ENCODE measurements at regions not wholly inside any gene's neighbourhood (a gene's known extent, or its start where the extent isn't known, plus 50 kb on each side); places are given as distances from the start of the nearest gene placed in this dataset.

DNA sequence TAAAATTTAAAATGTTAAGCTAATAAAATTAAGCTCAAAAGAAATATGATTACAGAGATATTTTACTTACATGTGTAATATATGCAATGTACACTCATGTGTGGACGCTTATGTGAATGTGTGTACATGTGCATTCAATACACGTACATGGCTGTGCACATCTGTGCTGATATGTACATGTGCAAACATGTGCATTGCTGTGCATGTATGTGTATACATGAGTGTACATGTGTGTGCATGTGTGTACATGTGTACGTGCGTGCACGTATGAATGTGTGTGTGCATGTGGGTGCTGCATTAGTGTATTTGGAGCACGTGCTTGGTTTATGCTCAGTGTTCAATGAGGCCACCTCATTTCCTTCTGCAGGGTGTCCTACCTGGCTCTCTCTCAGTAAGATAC, 88.2 kb upstream of the TMEM18 start:
- 96% methylated on average over 6 of the region's 6 CpGs for WGBS

DNA sequence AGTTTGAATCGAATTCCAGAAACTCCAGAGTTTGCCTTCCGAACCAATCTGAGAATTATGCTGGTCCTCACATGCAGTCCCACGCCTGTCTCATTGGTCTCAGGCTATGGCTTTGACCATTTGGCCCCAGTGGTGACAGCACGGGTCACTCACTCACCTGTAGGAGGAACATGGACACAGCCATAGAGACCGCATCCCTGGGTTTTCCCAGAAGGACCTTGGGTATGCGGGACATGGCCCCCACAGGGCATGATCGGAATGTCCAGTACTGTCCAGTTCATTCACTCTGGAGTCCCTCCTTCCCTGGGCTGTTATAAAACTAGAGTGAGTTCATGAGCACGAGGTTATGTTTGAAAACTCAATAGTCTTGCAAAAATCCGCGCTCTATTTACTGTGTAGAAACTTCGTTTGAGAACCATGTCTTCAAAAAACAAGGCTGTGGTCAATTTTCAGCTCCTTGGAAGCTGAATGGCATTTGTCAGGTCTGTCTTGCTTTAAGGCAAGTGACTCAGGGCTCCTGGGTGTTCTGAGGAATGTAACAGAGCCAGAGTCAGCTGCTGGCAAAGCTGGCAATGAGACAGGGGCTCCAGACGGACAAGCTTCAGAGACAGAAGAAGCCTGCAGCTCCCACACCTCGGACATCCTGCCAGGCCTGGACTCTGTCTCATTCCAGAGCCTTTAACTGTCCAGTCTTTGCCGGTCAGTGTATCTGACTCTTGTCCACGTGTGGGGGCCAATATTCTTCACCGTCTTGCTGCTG, 86.7 kb upstream of the TMEM18 start:
- intact Hi-C loops (cut with DNase I) = no loop called here
- no peaks in the 10 kb centered on the region for H3K27me3 ChIP-seq (replicated peaks; ENCODE audit: insufficient read depth)
- no peaks in the 10 kb centered on the region for H3K9me3 ChIP-seq
- DNase-seq (ENCODE audit: low spot score) = no peak
- H3K36me3 ChIP-seq = no peaks in the 10 kb centered on the region
- WGBS = 81% methylated on average over 16 of the region's 16 CpGs
- H3K4me1 ChIP-seq (replicated peaks) = no peaks in the 10 kb centered on the region
- no peak overlapping the region for H3K27ac ChIP-seq
- no peak overlapping the region for H3K4me3 ChIP-seq
- no peak for TF ChIP-seq POLR2A (IDR thresholded peaks at IDR 0.05)
- TF ChIP-seq, protein P1, sequence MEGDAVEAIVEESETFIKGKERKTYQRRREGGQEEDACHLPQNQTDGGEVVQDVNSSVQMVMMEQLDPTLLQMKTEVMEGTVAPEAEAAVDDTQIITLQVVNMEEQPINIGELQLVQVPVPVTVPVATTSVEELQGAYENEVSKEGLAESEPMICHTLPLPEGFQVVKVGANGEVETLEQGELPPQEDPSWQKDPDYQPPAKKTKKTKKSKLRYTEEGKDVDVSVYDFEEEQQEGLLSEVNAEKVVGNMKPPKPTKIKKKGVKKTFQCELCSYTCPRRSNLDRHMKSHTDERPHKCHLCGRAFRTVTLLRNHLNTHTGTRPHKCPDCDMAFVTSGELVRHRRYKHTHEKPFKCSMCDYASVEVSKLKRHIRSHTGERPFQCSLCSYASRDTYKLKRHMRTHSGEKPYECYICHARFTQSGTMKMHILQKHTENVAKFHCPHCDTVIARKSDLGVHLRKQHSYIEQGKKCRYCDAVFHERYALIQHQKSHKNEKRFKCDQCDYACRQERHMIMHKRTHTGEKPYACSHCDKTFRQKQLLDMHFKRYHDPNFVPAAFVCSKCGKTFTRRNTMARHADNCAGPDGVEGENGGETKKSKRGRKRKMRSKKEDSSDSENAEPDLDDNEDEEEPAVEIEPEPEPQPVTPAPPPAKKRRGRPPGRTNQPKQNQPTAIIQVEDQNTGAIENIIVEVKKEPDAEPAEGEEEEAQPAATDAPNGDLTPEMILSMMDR (IDR thresholded peaks at IDR 0.05) = no peak
- no peak for TF ChIP-seq POLR2AphosphoS5 (IDR thresholded peaks at IDR 0.05)

More for the DNA sequence above, 88.2 kb upstream of the TMEM18 start:
- no peak for DNase-seq (ENCODE audit: low spot score)
- H3K9me3 ChIP-seq = no peaks in the 10 kb centered on the region
- H3K4me1 ChIP-seq (replicated peaks) = no peaks in the 10 kb centered on the region
- H3K36me3 ChIP-seq = no peaks in the 10 kb centered on the region
- no peak overlapping the region for H3K4me3 ChIP-seq
- no peaks in the 10 kb centered on the region for H3K27me3 ChIP-seq (replicated peaks; ENCODE audit: insufficient read depth)
- H3K27ac ChIP-seq = no peak overlapping the region
- intact Hi-C loops (cut with DNase I) = no loop called here
- no peak for TF ChIP-seq POLR2A (IDR thresholded peaks at IDR 0.05)
- TF ChIP-seq POLR2AphosphoS5 (IDR thresholded peaks at IDR 0.05) = no peak
- TF ChIP-seq, protein P1 (IDR thresholded peaks at IDR 0.05) = no peak

DNA sequence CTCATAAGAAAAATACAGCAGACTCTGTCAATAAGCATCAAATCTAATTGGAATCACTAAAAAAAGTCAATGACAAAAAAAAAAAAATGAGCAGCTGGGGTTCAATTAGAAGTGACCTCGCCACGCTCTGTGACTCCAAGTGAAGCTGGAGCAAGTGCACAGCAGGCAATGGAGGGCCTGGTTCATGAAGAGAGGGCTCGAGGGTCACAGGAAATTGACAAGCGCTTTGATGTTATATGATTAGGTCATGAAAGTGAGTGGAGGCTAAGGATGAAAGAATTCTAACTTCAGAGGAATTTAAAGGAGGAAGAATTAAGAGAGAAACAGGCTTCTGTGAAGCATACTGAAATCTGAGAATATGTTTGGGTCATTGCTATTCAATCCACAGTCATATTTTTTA, 85.4 kb upstream of the TMEM18 start:
- TF ChIP-seq, protein P1 (IDR thresholded peaks at IDR 0.05) = no peak
- TF ChIP-seq POLR2AphosphoS5 (IDR thresholded peaks at IDR 0.05) (no peak), POLR2A (IDR thresholded peaks at IDR 0.05) (no peak)
- intact Hi-C loops (cut with DNase I) = no loop called here
- no peaks in the 10 kb centered on the region for H3K27me3 ChIP-seq (replicated peaks; ENCODE audit: insufficient read depth)
- H3K4me1 ChIP-seq (replicated peaks) = no peaks in the 10 kb centered on the region
- 77% methylated on average over 4 of the region's 4 CpGs for WGBS
- H3K36me3 ChIP-seq = no peaks in the 10 kb centered on the region
- H3K9me3 ChIP-seq = no peaks in the 10 kb centered on the region
- H3K4me3 ChIP-seq = no peak overlapping the region
- DNase-seq (ENCODE audit: low spot score) = no peak
- H3K27ac ChIP-seq = no peak overlapping the region

DNA sequence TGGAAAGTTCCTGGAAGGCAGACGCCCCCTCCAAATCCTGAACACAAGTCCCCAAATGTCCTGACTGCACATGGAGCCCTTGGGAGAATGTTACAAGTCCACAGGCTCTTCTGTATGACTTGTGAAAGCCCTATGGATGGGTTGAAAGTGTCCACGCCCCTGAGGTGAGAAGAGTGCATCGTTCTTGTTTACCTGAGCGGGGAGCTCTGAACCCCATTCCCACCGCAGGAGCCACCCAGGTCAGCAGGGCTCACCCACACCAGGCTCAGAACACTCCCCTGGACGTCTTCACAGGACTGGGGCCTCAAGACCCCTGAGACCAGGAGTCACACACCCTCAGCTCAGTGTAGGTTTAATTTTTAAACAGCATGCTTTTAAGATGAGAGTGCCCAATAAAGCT, 84.2 kb upstream of the TMEM18 start:
- intact Hi-C loops (cut with DNase I) = no loop called here
- Histone ChIP-seq H3K27me3 (replicated peaks; ENCODE audit: insufficient read depth) (no peaks in the 10 kb centered on the region), H3K4me1 (replicated peaks) (no peaks in the 10 kb centered on the region), H3K27ac (no peak overlapping the region), H3K9me3 (no peaks in the 10 kb centered on the region), H3K36me3 (no peaks in the 10 kb centered on the region), H3K4me3 (no peak overlapping the region)
- DNase-seq (ENCODE audit: low spot score) = no peak
- TF ChIP-seq POLR2AphosphoS5 (IDR thresholded peaks at IDR 0.05) = no peak
- TF ChIP-seq POLR2A (IDR thresholded peaks at IDR 0.05) = no peak
- TF ChIP-seq, protein P1 (IDR thresholded peaks at IDR 0.05) = no peak
- 73% methylated on average over 6 of the region's 6 CpGs for WGBS

DNA sequence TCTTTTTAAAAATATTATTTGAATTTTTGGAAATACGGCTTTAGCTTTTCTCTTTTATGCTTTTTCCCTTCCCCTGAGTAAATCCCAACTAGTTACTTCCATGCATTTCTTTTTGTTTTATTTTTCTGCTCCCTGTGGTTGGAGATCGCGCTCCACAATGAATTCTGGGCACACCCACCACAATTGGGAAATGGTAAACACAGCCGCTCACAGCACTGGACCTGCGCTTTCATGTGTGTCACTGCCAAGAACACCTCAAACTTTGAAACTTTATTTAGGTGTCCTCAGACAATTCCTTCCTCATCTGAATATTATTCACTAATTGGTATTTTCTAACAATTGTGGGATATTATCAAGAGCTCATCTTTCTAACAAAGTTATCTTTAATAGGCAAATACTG, 82.8 kb upstream of the TMEM18 start:
- H3K36me3 ChIP-seq = no peaks in the 10 kb centered on the region
- intact Hi-C loops (cut with DNase I) = no loop called here
- H3K4me1 ChIP-seq (replicated peaks) = no peaks in the 10 kb centered on the region
- H3K27me3 ChIP-seq (replicated peaks; ENCODE audit: insufficient read depth) = no peaks in the 10 kb centered on the region
- H3K9me3 ChIP-seq = no peaks in the 10 kb centered on the region
- WGBS = 49% methylated on average over 5 of the region's 5 CpGs
- no peak overlapping the region for H3K4me3 ChIP-seq
- TF ChIP-seq POLR2AphosphoS5 (IDR thresholded peaks at IDR 0.05) (no peak), POLR2A (IDR thresholded peaks at IDR 0.05) (no peak)
- TF ChIP-seq, protein P1 (IDR thresholded peaks at IDR 0.05) = no peak
- no peak overlapping the region for H3K27ac ChIP-seq
- no peak for DNase-seq (ENCODE audit: low spot score)

Measured in prostate gland (tissue), 2 donors.